ENCODE measurements at regions not wholly inside any gene's neighbourhood (a gene's known extent, or its start where the extent isn't known, plus 50 kb on each side); places are given as distances from the start of the nearest gene placed in this dataset.

DNA sequence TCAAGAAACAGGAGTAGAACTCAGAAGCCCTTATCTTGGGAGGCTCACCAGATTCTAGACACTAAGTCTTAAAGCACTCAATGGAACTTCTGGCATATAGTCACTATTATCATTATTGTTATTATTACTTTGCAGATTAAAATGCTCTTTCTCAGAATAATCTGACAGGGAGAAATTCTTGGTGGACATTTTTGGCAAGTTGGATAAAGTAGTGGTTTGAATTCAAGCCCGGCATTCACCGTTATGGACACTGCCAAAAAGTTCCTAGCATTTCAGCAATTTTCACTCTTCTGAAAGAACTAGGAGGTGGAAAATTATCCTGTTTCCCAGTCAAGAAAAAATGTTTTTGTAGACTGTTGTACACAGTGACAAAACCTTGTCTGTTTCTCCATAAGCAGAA, 179.6 kb upstream of the ISX start:
- no peak for DNase-seq
- no peaks in the 10 kb centered on the region for H3K4me1 ChIP-seq
- 73 to 96% (median 94%) methylated on average over 2 of the region's 2 CpGs for WGBS, 5 donors
- no peaks in the 10 kb centered on the region for H3K27me3 ChIP-seq (replicated peaks in 1 of 7)
- TF ChIP-seq POLR2A (IDR thresholded peaks at IDR 0.05) (no peak), POLR2AphosphoS5 (IDR thresholded peaks at IDR 0.05) (no peak)
- TF ChIP-seq, protein P1, sequence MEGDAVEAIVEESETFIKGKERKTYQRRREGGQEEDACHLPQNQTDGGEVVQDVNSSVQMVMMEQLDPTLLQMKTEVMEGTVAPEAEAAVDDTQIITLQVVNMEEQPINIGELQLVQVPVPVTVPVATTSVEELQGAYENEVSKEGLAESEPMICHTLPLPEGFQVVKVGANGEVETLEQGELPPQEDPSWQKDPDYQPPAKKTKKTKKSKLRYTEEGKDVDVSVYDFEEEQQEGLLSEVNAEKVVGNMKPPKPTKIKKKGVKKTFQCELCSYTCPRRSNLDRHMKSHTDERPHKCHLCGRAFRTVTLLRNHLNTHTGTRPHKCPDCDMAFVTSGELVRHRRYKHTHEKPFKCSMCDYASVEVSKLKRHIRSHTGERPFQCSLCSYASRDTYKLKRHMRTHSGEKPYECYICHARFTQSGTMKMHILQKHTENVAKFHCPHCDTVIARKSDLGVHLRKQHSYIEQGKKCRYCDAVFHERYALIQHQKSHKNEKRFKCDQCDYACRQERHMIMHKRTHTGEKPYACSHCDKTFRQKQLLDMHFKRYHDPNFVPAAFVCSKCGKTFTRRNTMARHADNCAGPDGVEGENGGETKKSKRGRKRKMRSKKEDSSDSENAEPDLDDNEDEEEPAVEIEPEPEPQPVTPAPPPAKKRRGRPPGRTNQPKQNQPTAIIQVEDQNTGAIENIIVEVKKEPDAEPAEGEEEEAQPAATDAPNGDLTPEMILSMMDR (IDR thresholded peaks at IDR 0.05 in 8 of 11, conservative IDR thresholded peaks at IDR 0.05 in 3 of 11): no peak
- H3K27ac ChIP-seq: no peak overlapping the region
- no peaks in the 10 kb centered on the region for H3K36me3 ChIP-seq
- intact Hi-C loops (cut with DNase I; ENCODE audit: low total_unique reads): no loop called here
- H3K9me3 ChIP-seq: peaks cover 0 to 36% (median 26%) of the 10 kb centered on the region in 8 donors
- no peak overlapping the region for H3K4me3 ChIP-seq

DNA sequence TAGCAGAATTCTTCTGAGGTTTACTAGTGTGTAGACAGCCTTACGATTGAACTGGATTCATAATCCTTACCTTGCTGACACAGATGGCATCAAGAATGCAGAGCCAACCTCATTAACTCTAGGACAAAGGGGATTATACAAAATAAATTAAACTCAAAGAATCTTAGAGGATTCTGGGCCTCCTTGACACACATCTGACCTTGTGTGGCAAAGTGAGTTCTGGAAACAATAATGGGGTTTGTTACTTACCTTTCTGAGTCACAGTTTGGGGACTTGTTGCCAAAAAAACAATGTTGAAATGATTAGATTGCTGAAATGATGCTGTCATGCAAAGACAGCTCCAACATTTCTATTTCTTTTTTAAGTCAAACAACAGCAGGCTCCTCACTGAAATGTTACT, 179.1 kb upstream of the ISX start:
- Histone ChIP-seq H3K27me3 (replicated peaks in 1 of 7) (peaks cover 0 to 4% (median 0%) of the 10 kb centered on the region in 7 donors), H3K4me1 (no peaks in the 10 kb centered on the region), H3K9me3 (peaks cover 0 to 40% (median 26%) of the 10 kb centered on the region in 8 donors), H3K36me3 (no peaks in the 10 kb centered on the region), H3K27ac (no peak overlapping the region), H3K4me3 (no peak overlapping the region)
- WGBS, 5 donors: 71 to 92% (median 80%) methylated on average over 1 of the region's 1 CpG
- DNase-seq: no peak
- TF ChIP-seq POLR2A (IDR thresholded peaks at IDR 0.05) (no peak), POLR2AphosphoS5 (IDR thresholded peaks at IDR 0.05) (no peak)
- TF ChIP-seq, protein P1 (IDR thresholded peaks at IDR 0.05 in 8 of 11, conservative IDR thresholded peaks at IDR 0.05 in 3 of 11): no peak
- intact Hi-C loops (cut with DNase I; ENCODE audit: low total_unique reads): no loop called here

DNA sequence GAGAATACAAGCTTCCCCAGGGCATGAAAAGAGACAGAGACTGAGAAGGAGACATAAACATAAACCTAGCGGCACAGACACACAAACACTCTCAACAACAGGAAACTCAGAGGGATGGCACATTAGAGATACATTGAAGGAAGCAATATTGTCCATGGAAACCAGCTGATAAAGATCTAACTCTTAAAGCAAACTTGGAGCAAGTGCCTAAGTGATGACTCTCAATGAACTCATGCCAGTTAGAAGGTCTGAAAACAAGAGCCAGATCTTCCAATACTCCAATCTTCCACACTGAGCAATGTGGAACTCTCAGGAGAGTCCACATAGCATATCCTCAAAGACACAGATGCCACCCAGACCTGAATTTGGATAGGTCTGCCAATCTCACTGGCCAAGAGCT, 168.8 kb upstream of the ISX start:
- no peaks in the 10 kb centered on the region for H3K4me1 ChIP-seq
- WGBS, 5 donors: 40 to 64% (median 52%) methylated on average over 1 of the region's 1 CpG
- H3K4me3 ChIP-seq: no peak overlapping the region
- peaks cover 0 to 27% (median 0%) of the 10 kb centered on the region in 7 donors for H3K27me3 ChIP-seq (replicated peaks in 1 of 7)
- H3K27ac ChIP-seq: no peak overlapping the region
- TF ChIP-seq POLR2A (IDR thresholded peaks at IDR 0.05) (no peak), POLR2AphosphoS5 (IDR thresholded peaks at IDR 0.05) (no peak)
- TF ChIP-seq, protein P1 (IDR thresholded peaks at IDR 0.05 in 8 of 11, conservative IDR thresholded peaks at IDR 0.05 in 3 of 11): no peak
- intact Hi-C loops (cut with DNase I; ENCODE audit: low total_unique reads): no loop called here
- peaks cover 0 to 4% (median 0%) of the 10 kb centered on the region in 8 donors for H3K9me3 ChIP-seq
- DNase-seq: no peak
- no peaks in the 10 kb centered on the region for H3K36me3 ChIP-seq

DNA sequence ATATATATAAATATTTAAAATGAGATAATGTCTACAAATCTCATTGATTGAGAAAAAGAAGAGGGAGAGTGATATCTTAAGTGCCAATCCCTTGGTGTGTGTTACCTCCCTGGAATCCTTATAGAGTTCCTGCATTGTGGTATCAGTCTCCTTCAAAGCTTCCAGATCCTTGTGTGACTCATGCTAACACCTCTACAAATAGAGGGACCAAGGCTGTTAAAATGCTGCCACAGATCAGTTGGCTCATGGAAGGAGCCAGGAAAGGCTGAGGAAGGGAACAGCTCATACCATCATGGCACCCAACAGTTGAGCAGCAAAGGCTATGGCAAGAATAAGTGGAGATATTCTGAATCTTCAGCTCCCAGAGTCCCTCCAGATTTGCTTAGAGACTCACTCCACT, 163.6 kb upstream of the ISX start:
- TF ChIP-seq POLR2AphosphoS5 (IDR thresholded peaks at IDR 0.05) (no peak), POLR2A (IDR thresholded peaks at IDR 0.05) (no peak)
- TF ChIP-seq, protein P1 (IDR thresholded peaks at IDR 0.05 in 8 of 11, conservative IDR thresholded peaks at IDR 0.05 in 3 of 11): no peak
- Histone ChIP-seq H3K4me3 (no peak overlapping the region), H3K27ac (no peak overlapping the region), H3K27me3 (replicated peaks in 1 of 7) (peaks cover 0 to 4% (median 0%) of the 10 kb centered on the region in 7 donors), H3K9me3 (no peaks in the 10 kb centered on the region), H3K4me1 (no peaks in the 10 kb centered on the region), H3K36me3 (no peaks in the 10 kb centered on the region)
- no peak for DNase-seq
- intact Hi-C loops (cut with DNase I; ENCODE audit: low total_unique reads): no loop called here

Measured in spleen (tissue), 11 donors.